ENCODE measurements at regions not wholly inside any gene's neighbourhood (a gene's known extent, or its start where the extent isn't known, plus 50 kb on each side); places are given as distances from the start of the nearest gene placed in this dataset.

DNA sequence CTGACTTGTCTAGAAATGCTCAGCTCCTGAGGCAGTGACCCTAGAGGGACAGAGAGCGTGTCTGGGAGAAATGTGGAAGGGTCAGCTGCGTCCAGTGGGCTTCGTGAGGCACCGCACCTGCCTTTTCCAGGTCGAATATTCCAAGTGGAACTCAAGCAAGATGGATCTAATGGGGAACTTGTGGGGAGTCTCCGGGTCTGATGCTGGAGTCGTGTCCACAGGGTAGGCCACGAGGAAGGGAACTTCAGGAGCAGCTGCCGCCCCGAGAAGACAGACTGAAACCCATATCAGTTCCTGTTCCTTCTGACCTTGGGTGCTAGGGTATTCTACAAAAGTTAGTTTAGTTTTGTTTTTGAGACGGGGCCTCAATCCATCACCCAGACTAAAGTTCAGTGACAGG lies 67.5 kb downstream of the TNFAIP2 start:
- TF ChIP-seq, protein P1, sequence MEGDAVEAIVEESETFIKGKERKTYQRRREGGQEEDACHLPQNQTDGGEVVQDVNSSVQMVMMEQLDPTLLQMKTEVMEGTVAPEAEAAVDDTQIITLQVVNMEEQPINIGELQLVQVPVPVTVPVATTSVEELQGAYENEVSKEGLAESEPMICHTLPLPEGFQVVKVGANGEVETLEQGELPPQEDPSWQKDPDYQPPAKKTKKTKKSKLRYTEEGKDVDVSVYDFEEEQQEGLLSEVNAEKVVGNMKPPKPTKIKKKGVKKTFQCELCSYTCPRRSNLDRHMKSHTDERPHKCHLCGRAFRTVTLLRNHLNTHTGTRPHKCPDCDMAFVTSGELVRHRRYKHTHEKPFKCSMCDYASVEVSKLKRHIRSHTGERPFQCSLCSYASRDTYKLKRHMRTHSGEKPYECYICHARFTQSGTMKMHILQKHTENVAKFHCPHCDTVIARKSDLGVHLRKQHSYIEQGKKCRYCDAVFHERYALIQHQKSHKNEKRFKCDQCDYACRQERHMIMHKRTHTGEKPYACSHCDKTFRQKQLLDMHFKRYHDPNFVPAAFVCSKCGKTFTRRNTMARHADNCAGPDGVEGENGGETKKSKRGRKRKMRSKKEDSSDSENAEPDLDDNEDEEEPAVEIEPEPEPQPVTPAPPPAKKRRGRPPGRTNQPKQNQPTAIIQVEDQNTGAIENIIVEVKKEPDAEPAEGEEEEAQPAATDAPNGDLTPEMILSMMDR (conservative IDR thresholded peaks at IDR 0.05; ENCODE audit: low read length) = no peak
- TF ChIP-seq EZH2phosphoT487 (IDR thresholded peaks at IDR 0.05; ENCODE audit: borderline replicate concordance) = no peak
